ENCODE measurements at regions not wholly inside any gene's neighbourhood (a gene's known extent, or its start where the extent isn't known, plus 50 kb on each side); places are given as distances from the start of the nearest gene placed in this dataset.

GRCh38 chr5:37975531-37975930 is 135.7 kb upstream of the GDNF start:
- H3K9me3 ChIP-seq (replicated peaks in 1 of 3): no peaks in the 10 kb centered on the region
- no peak overlapping the region for H3K4me3 ChIP-seq
- WGBS, 4 donors: 60 to 68% (median 65%) methylated on average over 4 of the region's 4 CpGs
- no peaks in the 10 kb centered on the region for H3K36me3 ChIP-seq (replicated peaks in 1 of 2)
- H3K27me3 ChIP-seq: no peaks in the 10 kb centered on the region
- H3K4me1 ChIP-seq (replicated peaks in 1 of 2): no peaks in the 10 kb centered on the region
- no peak for DNase-seq
- H3K27ac ChIP-seq: no peak overlapping the region
- intact Hi-C loops (cut with DNase I): no loop called here
- no peak for TF ChIP-seq POLR2A (IDR thresholded peaks at IDR 0.05)
- no peak for TF ChIP-seq CTCF (IDR thresholded peaks at IDR 0.05)

GRCh38 chr5:37971483-37972024 is 131.7 kb upstream of the GDNF start:
- Histone ChIP-seq H3K4me1 (replicated peaks in 1 of 2) (no peaks in the 10 kb centered on the region), H3K9me3 (replicated peaks in 1 of 3) (no peaks in the 10 kb centered on the region), H3K27ac (no peak overlapping the region), H3K36me3 (replicated peaks in 1 of 2) (no peaks in the 10 kb centered on the region), H3K4me3 (no peak overlapping the region), H3K27me3 (no peaks in the 10 kb centered on the region)
- 68 to 90% (median 70%) methylated on average over 1 of the region's 1 CpG for WGBS, 4 donors
- no peak for DNase-seq
- no peak for TF ChIP-seq CTCF (IDR thresholded peaks at IDR 0.05)
- no peak for TF ChIP-seq POLR2A (IDR thresholded peaks at IDR 0.05)
- intact Hi-C loops (cut with DNase I): no loop called here

- intact Hi-C loops (cut with DNase I): no loop called here
- 25 to 50% (median 34%) methylated on average over 1 of the region's 1 CpG for WGBS, 4 donors
- Histone ChIP-seq H3K27me3 (no peaks in the 10 kb centered on the region), H3K27ac (no peak overlapping the region), H3K4me1 (replicated peaks in 1 of 2) (no peaks in the 10 kb centered on the region), H3K36me3 (replicated peaks in 1 of 2) (no peaks in the 10 kb centered on the region), H3K4me3 (no peak overlapping the region), H3K9me3 (replicated peaks in 1 of 3) (no peaks in the 10 kb centered on the region)
- TF ChIP-seq CTCF (IDR thresholded peaks at IDR 0.05) (no peak), POLR2A (IDR thresholded peaks at IDR 0.05) (no peak)
- DNase-seq: no peak
These were observed 127.0 kb upstream of the GDNF start for GRCh38 chr5:37966871-37967270.

- Histone ChIP-seq H3K27ac (no peak overlapping the region), H3K4me1 (replicated peaks in 1 of 2) (no peaks in the 10 kb centered on the region), H3K4me3 (no peak overlapping the region), H3K27me3 (no peaks in the 10 kb centered on the region), H3K36me3 (replicated peaks in 1 of 2) (no peaks in the 10 kb centered on the region), H3K9me3 (replicated peaks in 1 of 3) (no peaks in the 10 kb centered on the region)
- WGBS, 4 donors: 52 to 65% (median 56%) methylated on average over 2 of the region's 2 CpGs
- DNase-seq: no peak
- intact Hi-C loops (cut with DNase I): no loop called here
- TF ChIP-seq CTCF (IDR thresholded peaks at IDR 0.05) (no peak), POLR2A (IDR thresholded peaks at IDR 0.05) (no peak)
These were observed 126.5 kb upstream of the GDNF start for GRCh38 chr5:37966291-37966690.

Data from adrenal gland (tissue), 9 donors.